Heart left ventricle (tissue), 16 donors: ENCODE measurements at regions not wholly inside any gene's neighbourhood (a gene's known extent, or its start where the extent isn't known, plus 50 kb on each side); places are given as distances from the start of the nearest gene placed in this dataset.

Experiments
- ATAC-seq, 4 donors: fragments of 200-7000 bp; cut with Tn5 transposase; one replicate each; pipeline ENCODE4 v1.9.1; 2020 to 2022; ENCODE audit warnings: moderate library complexity in 4 of 4, mild to moderate bottlenecking in 3 of 4, moderate number of reproducible peaks in 1 of 4
- DNase-seq, 5 donors: peaks; one replicate each; pipeline ENCODE4 v3.0.0-alpha.2; 2020
- H3K27ac ChIP-seq, 12 donors: fragments of 200-600 bp; sonication (generic) in 4 of 12; one replicate each; pipeline versions ENCODE4 v1.5.0 to v1.8.0; 2016 to 2022; ENCODE audit warnings: mild to moderate bottlenecking in 2 of 12
- H3K27me3 ChIP-seq, 9 donors: fragments of 200-600 bp; sonication (generic) in 2 of 9; one replicate each; pipeline versions ENCODE4 v1.5.1 to v1.8.0; 2016 to 2022; ENCODE audit warnings: mild to moderate bottlenecking in 3 of 9
- H3K36me3 ChIP-seq, 9 donors: fragments of 200-600 bp; sonication (generic) in 2 of 9; one replicate each; pipeline versions ENCODE4 v1.5.0 to v1.8.0; 2018 to 2022; ENCODE audit warnings: mild to moderate bottlenecking in 2 of 9
- H3K4me1 ChIP-seq, 12 donors: fragments of 200-600 bp; sonication (generic) in 4 of 12; one replicate each; pipeline versions ENCODE4 v1.5.0 to v1.8.0; 2016 to 2022; ENCODE audit warnings: mild to moderate bottlenecking in 3 of 12
- H3K4me3 ChIP-seq, 12 donors: fragments of 200-600 bp; sonication (generic) in 4 of 12; one replicate each; pipeline versions ENCODE4 v1.5.0 to v1.8.0; 2017 to 2022; ENCODE audit warnings: mild to moderate bottlenecking in 9 of 12, moderate library complexity in 4 of 12
- H3K9me3 ChIP-seq, 12 donors: fragments of 200-600 bp; sonication (generic) in 4 of 12; one replicate each; pipeline versions ENCODE4 v1.5.0 to v1.8.0; 2016 to 2022; ENCODE audit warnings: mild to moderate bottlenecking in 1 of 12
- POLR2A ChIP-seq, 2 donors: fragments of 450-650 bp; IDR thresholded peaks; one replicate each; pipeline ENCODE4 v1.6.1; 2017; ENCODE audit warnings: antibody characterized with exemption in 2 of 2, mild to moderate bottlenecking in 2 of 2, moderate library complexity in 2 of 2
- WGBS, 4 donors: extraction: QIAGEN DNeasy Blood & Tissue Kit in 2 of 4; methylation state at CpG; one replicate each; pipeline versions ENCODE4 v1.1.5 to v1.1.7; 2013 to 2018; 5-methylcytosine and 5-hydroxymethylcytosine counted together
- intact Hi-C, 10 donors: fragments of 100-400 bp; cut with DNase I; formaldehyde crosslinking; loops; one replicate each; pipeline versions ENCODE4 v1.11.1 to v1.14.2; 2022
- TF ChIP-seq, protein P1 (sequence below), 12 donors: fragments of 200-600 bp; sonication (generic) in 4 of 12; IDR thresholded peaks; one replicate each; pipeline versions ENCODE4 v1.5.0 to v1.8.0; 2018 to 2022; ENCODE audit warnings: antibody characterized with exemption in 12 of 12, mild to moderate bottlenecking in 5 of 12
- donor health status: ischemic (EF 13 %, LVEDD 7.1; RV severe dilation, severe dysfunction).
- donor health status: healthy with polysubstance abuse.
- donor health status: DM: no; HTN: yes; CAD: no.
- donor health status: DM: no; HTN: no; CAD: no.
- donor health status: ischemic (EF 25% LVEDD 6.9; RV normal size, moderate dysfunction).
- donor health status: ischemic (EF 25% LVEDD 5.7; RV mildly dilated, moderate dysfunction).
- donor health status: healthy.
- donor health status: DM: yes; HTN: yes; CAD: no.
- donor health status: ischemic (EF 35%, LVEDD 5.7; RV mildly dilated, moderate dysfunction).
- donor health status: nonischemic (EF 11% LVEDD 7.7; RV severe dilation, severe dysfunction).
- donor health status: DM: yes; HTN: yes; CAD: no.
- donor health status: PGD.
- donor health status: ischemic (EF 29% LVEDD 5.4; RV normal size, mild dysfunction).
- donor health status: nonischemic (EF 23%, LVEDD 6.1; RV moderate dilation, normal function).

DNA sequence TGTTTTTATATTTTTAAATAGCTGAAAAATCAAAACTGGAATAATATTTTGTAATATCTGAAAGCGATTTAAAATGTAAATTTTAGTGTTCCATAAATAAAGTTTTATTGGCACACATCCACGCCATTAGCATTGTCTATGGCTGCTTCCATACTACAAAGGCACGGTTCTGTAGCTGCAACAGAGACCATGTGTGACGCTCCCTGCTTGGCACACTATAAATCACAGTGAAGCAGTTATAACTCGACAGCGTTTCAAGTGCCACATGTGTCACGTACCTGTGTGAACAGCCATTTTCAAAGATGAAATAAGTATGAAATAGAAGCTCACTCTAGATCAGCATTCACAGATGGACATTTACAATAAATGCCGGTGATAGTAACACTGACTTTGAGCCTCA lies 810.1 kb upstream of the WWC1 start:
- Histone ChIP-seq H3K27me3 (no peaks in the 10 kb centered on the region), H3K36me3 (no peaks in the 10 kb centered on the region), H3K9me3 (no peaks in the 10 kb centered on the region), H3K27ac (no peak overlapping the region), H3K4me1 (no peaks in the 10 kb centered on the region), H3K4me3 (no peak overlapping the region)
- 83 to 88% (median 85%) methylated on average over 8 of the region's 8 CpGs for WGBS, 4 donors
- intact Hi-C loops, result no loop called here
- no peak for TF ChIP-seq POLR2A (IDR thresholded peaks at IDR 0.05)
- no peak for ATAC-seq
- DNase-seq, result no peak

DNA sequence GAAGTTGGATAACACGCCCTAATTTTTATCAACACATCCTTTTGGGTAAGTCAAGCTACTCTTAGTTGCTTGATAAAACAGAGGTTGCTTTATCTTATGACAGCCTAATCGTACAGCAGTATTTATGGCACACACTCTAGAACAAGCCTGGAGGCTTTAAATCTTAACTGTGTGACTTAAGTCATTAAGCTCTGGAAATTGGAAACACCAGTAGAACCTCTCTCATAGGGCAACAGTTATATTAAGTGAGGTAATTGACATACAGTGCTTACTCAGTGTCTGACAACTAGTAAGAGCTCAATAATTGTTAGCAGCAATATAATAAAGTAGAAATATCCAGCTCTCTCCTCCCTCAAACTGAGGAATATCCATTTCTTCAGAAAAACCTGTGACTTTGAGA lies 808.9 kb upstream of the WWC1 start:
- no peak for TF ChIP-seq POLR2A (IDR thresholded peaks at IDR 0.05)
- TF ChIP-seq, protein P1, sequence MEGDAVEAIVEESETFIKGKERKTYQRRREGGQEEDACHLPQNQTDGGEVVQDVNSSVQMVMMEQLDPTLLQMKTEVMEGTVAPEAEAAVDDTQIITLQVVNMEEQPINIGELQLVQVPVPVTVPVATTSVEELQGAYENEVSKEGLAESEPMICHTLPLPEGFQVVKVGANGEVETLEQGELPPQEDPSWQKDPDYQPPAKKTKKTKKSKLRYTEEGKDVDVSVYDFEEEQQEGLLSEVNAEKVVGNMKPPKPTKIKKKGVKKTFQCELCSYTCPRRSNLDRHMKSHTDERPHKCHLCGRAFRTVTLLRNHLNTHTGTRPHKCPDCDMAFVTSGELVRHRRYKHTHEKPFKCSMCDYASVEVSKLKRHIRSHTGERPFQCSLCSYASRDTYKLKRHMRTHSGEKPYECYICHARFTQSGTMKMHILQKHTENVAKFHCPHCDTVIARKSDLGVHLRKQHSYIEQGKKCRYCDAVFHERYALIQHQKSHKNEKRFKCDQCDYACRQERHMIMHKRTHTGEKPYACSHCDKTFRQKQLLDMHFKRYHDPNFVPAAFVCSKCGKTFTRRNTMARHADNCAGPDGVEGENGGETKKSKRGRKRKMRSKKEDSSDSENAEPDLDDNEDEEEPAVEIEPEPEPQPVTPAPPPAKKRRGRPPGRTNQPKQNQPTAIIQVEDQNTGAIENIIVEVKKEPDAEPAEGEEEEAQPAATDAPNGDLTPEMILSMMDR (IDR thresholded peaks at IDR 0.05), result no peak
- no peaks in the 10 kb centered on the region for H3K36me3 ChIP-seq
- ATAC-seq (no peak), DNase-seq (no peak)
- WGBS, 4 donors, result 49 to 68% (median 55%) methylated on average over 2 of the region's 2 CpGs
- H3K4me3 ChIP-seq, result no peak overlapping the region
- H3K4me1 ChIP-seq, result no peaks in the 10 kb centered on the region
- intact Hi-C loops, result no loop called here
- H3K27ac ChIP-seq, result no peak overlapping the region
- H3K27me3 ChIP-seq, result no peaks in the 10 kb centered on the region
- no peaks in the 10 kb centered on the region for H3K9me3 ChIP-seq

DNA sequence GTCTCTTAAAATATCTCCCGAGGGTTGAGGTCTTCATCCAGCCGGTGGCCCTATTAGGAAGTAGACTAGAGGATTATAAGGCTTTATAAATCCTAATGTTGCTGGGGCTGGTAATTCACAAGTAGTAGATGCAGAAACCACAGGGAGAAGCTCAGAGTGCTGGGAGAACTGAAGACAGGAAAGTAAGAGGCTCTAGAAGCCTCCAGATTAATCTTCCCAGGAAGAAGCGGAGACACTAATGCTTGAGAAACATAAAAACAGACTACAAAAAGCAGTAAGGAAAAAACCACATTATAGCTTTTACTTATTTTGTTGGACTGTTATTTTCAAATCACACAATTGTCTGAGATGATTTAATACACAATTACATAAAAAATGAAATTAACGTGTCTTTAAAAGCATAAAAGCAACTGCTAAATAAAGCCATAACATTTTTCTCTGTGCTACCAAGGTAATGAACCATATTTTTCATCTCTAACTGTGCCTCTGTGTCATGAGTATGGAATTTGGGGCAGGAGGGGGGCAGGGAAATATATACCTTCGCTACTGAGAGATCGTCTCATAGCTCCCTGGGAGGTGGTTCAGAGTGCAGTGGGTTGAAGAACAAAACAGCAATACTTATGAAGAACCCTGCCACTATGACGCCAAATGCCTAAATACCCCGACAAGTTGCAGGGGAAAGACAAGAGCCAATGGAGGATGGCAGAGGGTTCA lies 806.2 kb upstream of the WWC1 start:
- TF ChIP-seq POLR2A (IDR thresholded peaks at IDR 0.05), result no peak
- TF ChIP-seq, protein P1 (IDR thresholded peaks at IDR 0.05), result no peak
- intact Hi-C loops, result no loop called here
- Histone ChIP-seq H3K9me3 (no peaks in the 10 kb centered on the region), H3K4me1 (no peaks in the 10 kb centered on the region), H3K36me3 (no peaks in the 10 kb centered on the region), H3K27me3 (no peaks in the 10 kb centered on the region), H3K4me3 (no peak overlapping the region), H3K27ac (no peak overlapping the region)
- 87 to 88% (median 88%) methylated on average over 8 of the region's 8 CpGs for WGBS, 4 donors
- ATAC-seq (no peak), DNase-seq (no peak)

DNA sequence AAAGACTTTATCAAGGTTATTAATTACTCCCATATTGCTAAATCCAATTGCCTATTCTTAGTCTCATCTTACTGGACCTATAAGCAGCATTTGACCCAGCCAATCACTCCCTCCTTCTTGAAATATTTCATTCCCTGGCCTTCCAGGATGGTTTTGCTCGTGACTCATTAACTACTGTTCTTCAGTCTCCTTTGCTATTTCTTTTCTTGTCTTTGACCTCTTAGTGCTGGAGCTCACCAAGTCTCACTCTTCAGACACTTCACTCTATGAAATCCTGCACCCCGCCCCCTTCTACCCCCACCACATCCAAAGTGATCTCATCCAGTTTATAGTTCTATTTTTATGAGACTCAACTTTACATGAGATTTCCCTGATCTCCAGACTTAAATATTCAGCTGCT lies 803.1 kb upstream of the WWC1 start:
- no peak for ATAC-seq
- H3K9me3 ChIP-seq, result no peaks in the 10 kb centered on the region
- H3K27me3 ChIP-seq, result no peaks in the 10 kb centered on the region
- intact Hi-C loops, result no loop called here
- no peaks in the 10 kb centered on the region for H3K4me1 ChIP-seq
- no peak for DNase-seq
- H3K4me3 ChIP-seq, result no peak overlapping the region
- no peaks in the 10 kb centered on the region for H3K36me3 ChIP-seq
- TF ChIP-seq, protein P1 (IDR thresholded peaks at IDR 0.05), result no peak
- no peak for TF ChIP-seq POLR2A (IDR thresholded peaks at IDR 0.05)
- H3K27ac ChIP-seq, result no peak overlapping the region
- WGBS, 4 donors, result 66 to 74% (median 71%) methylated on average over 2 of the region's 2 CpGs

DNA sequence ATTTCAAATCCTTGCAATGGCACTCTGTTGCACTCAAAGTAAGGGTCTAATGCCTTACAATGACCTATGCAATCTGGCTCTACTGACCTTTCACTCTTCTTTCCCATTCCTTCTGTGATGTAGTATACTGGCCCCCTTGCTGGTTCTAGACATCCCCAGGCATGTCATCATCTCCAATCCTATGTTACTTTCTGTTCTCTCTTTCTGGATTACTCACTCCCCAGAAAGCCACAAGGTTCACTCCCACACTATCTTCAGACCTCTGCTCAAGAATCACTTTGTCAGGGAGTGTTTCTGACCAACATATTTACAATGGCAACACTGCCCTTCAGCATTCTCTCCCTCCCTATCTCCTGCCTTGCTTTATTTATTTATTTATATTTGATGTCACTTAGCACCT lies 802.2 kb upstream of the WWC1 start:
- no peaks in the 10 kb centered on the region for H3K4me1 ChIP-seq
- DNase-seq (no peak), ATAC-seq (no peak)
- no peaks in the 10 kb centered on the region for H3K36me3 ChIP-seq
- H3K27me3 ChIP-seq, result no peaks in the 10 kb centered on the region
- H3K27ac ChIP-seq, result no peak overlapping the region
- TF ChIP-seq POLR2A (IDR thresholded peaks at IDR 0.05), result no peak
- TF ChIP-seq, protein P1 (IDR thresholded peaks at IDR 0.05), result no peak
- intact Hi-C loops, result no loop called here
- H3K4me3 ChIP-seq, result no peak overlapping the region
- no peaks in the 10 kb centered on the region for H3K9me3 ChIP-seq
